H1 (cell line): ENCODE measurements at regions not wholly inside any gene's neighbourhood (a gene's known extent, or its start where the extent isn't known, plus 50 kb on each side); places are given as distances from the start of the nearest gene placed in this dataset.

ENCODE experiments used
- CTCF ChIA-PET: fragments of 300-600 bp; sonication (Branson Sonifier 250); formaldehyde crosslinking; loops from one replicate; lab custom pipeline; 2021; ENCODE audit not compliant: partially characterized antibody; lab: Charles Lee
- POLR2A ChIA-PET: fragments of 300-600 bp; sonication (Branson Sonifier 250); formaldehyde crosslinking; loops from one replicate; lab custom pipeline; 2021; ENCODE audit warnings: inconsistent platforms; ENCODE audit not compliant: partially characterized antibody; lab: Charles Lee
- DNase-seq, 2 experiments: peaks; one replicate each; pipeline versions ENCODE4 v3.0.0 to v3.0.0-alpha.2; 2010 to 2022; ENCODE audit warnings: low spot score in 2 of 2, low read depth in 1 of 2, mixed read lengths in 1 of 2
- FAIRE-seq: peaks from 2 replicates; lab custom pipeline; 2011; peaks lifted over from hg19 to GRCh38; lab: Jason Lieb, UNC
- H2AFZ ChIP-seq: 2 replicates; pipeline ENCODE4 v1.8.1; 2012; ENCODE audit warnings: low read length, inconsistent platforms
- H2AK5ac ChIP-seq: 2 replicates; pipeline ENCODE4 v1.6.1; 2013; ENCODE audit warnings: low read depth, low read length
- H2BK120ac ChIP-seq: replicated peaks from 2 replicates; pipeline ENCODE3; 2013; ENCODE audit warnings: low read depth, low read length, inconsistent platforms
- H2BK12ac ChIP-seq: 2 replicates; pipeline ENCODE4 v1.6.1; 2013; ENCODE audit warnings: low read depth, low read length
- H2BK15ac ChIP-seq: 2 replicates; pipeline ENCODE4 v1.6.1; 2013; ENCODE audit warnings: low read length
- H2BK20ac ChIP-seq: 2 replicates; pipeline ENCODE4 v1.6.1; 2013; ENCODE audit warnings: low read length
- H2BK5ac ChIP-seq: 2 replicates; pipeline ENCODE4 v1.6.1; 2013; ENCODE audit warnings: low read depth, low read length
- H3K14ac ChIP-seq: 2 replicates; pipeline ENCODE4 v1.6.1; 2013; ENCODE audit warnings: inconsistent platforms; ENCODE audit not compliant: insufficient read length
- H3K18ac ChIP-seq: 2 replicates; pipeline ENCODE4 v1.6.1; 2013; ENCODE audit warnings: low read length; ENCODE audit errors: extremely low read depth
- H3K23ac ChIP-seq: 2 replicates; pipeline ENCODE4 v1.6.1; 2013; ENCODE audit warnings: inconsistent platforms; ENCODE audit not compliant: insufficient read length
- H3K23me2 ChIP-seq: 2 replicates; pipeline ENCODE4 v1.6.1; 2013; ENCODE audit warnings: low read depth, low read length
- H3K27ac ChIP-seq: 2 replicates; pipeline ENCODE4 v1.6.1; 2011; ENCODE audit warnings: low read depth, low read length, inconsistent platforms
- H3K27me3 ChIP-seq, 4 experiments: replicated peaks in 1 of 4; 1 replicate in 1 of 4; 2 replicates in 3 of 4; pipeline versions ENCODE4 v1.6.1 to v1.8.1; 2011 to 2013; ENCODE audit warnings: low read length in 3 of 4, mild to moderate bottlenecking in 3 of 4, inconsistent platforms in 2 of 4, mixed read lengths in 2 of 4, moderate library complexity in 1 of 4; ENCODE audit not compliant: control insufficient read depth in 3 of 4, insufficient read depth in 3 of 4; ENCODE audit errors: extremely low read depth in 1 of 4
- H3K36me3 ChIP-seq, 4 experiments: 2 replicates each; pipeline versions ENCODE4 v1.6.1 to v1.8.1; 2011 to 2013; ENCODE audit warnings: mild to moderate bottlenecking in 4 of 4, low read length in 3 of 4, moderate library complexity in 2 of 4, control low read depth in 1 of 4, inconsistent platforms in 1 of 4; ENCODE audit not compliant: insufficient read depth in 4 of 4, control insufficient read depth in 2 of 4
- H3K4ac ChIP-seq: replicated peaks from 2 replicates; pipeline ENCODE3; 2013; ENCODE audit warnings: low read length, low read depth, mixed read lengths, inconsistent platforms; ENCODE audit not compliant: insufficient read length
- H3K4me1 ChIP-seq, 4 experiments: replicated peaks in 1 of 4; 1 replicate in 1 of 4; 2 replicates in 3 of 4; pipeline versions ENCODE4 v1.6.1 to v1.8.1; 2011 to 2013; ENCODE audit warnings: low read length in 3 of 4, inconsistent platforms in 2 of 4, mixed read lengths in 1 of 4; ENCODE audit not compliant: insufficient read depth in 4 of 4, control insufficient read depth in 3 of 4
- H3K4me2 ChIP-seq, 2 experiments: 2 replicates each; pipeline versions ENCODE4 v1.6.1 to v1.8.1; 2011 to 2013; ENCODE audit warnings: low read depth in 2 of 2, low read length in 2 of 2, control low read depth in 1 of 2, inconsistent platforms in 1 of 2, mild to moderate bottlenecking in 1 of 2; ENCODE audit not compliant: insufficient read depth in 1 of 2
- H3K4me3 ChIP-seq, 4 experiments: fragments of 200-600, 300-600 bp in 1 of 4; sonication (generic), shearing (Covaris generic), sonication (Bioruptor Twin) in 1 of 4; 2 replicates each; pipeline versions ENCODE4 v1.5.1 to v1.8.1; 2011 to 2016; ENCODE audit warnings: low read length in 4 of 4, low read depth in 3 of 4, control low read depth in 2 of 4, inconsistent platforms in 2 of 4, mild to moderate bottlenecking in 2 of 4, mixed read lengths in 1 of 4, moderate library complexity in 1 of 4; ENCODE audit not compliant: insufficient read depth in 2 of 4; ENCODE audit errors: extremely low read depth in 1 of 4
- H3K56ac ChIP-seq: replicated peaks from 2 replicates; pipeline ENCODE3; 2013; ENCODE audit warnings: low read depth, mild to moderate bottlenecking, mixed read lengths, low read length, inconsistent platforms; ENCODE audit not compliant: insufficient read length
- H3K79me1 ChIP-seq: 2 replicates; pipeline ENCODE4 v1.6.1; 2013; ENCODE audit warnings: low read depth, low read length, control low read depth
- H3K79me2 ChIP-seq, 2 experiments: 2 replicates each; pipeline versions ENCODE4 v1.6.1 to v1.8.1; 2012 to 2013; ENCODE audit warnings: low read length in 2 of 2, mild to moderate bottlenecking in 2 of 2, inconsistent platforms in 1 of 2; ENCODE audit not compliant: insufficient read depth in 2 of 2, control insufficient read depth in 1 of 2
- H3K9ac ChIP-seq, 4 experiments: replicated peaks in 1 of 4; 1 replicate in 1 of 4; 2 replicates in 3 of 4; pipeline versions ENCODE4 v1.6.1 to v1.8.1; 2011 to 2013; ENCODE audit warnings: low read depth in 3 of 4, low read length in 3 of 4, control low read depth in 2 of 4, mild to moderate bottlenecking in 2 of 4, moderate library complexity in 2 of 4, inconsistent platforms in 1 of 4; ENCODE audit errors: extremely low read depth in 1 of 4
- H3K9me3 ChIP-seq, 2 experiments: 2 replicates each; pipeline versions ENCODE4 v1.6.1 to v1.8.1; 2012 to 2013; ENCODE audit warnings: mild to moderate bottlenecking in 2 of 2, moderate library complexity in 2 of 2, control low read depth in 1 of 2, inconsistent platforms in 1 of 2, low read depth in 1 of 2, low read length in 1 of 2, mixed read lengths in 1 of 2; ENCODE audit not compliant: insufficient read depth in 2 of 2
- H4K20me1 ChIP-seq, 2 experiments: replicated peaks in 1 of 2; 2 replicates each; pipeline versions ENCODE3 to v1.8.1; 2011 to 2013; ENCODE audit warnings: inconsistent platforms in 2 of 2, low read length in 2 of 2, mild to moderate bottlenecking in 1 of 2; ENCODE audit not compliant: insufficient read depth in 2 of 2, control insufficient read depth in 1 of 2
- H4K5ac ChIP-seq: 2 replicates; pipeline ENCODE4 v1.6.1; 2013; ENCODE audit warnings: low read length, low read depth, mixed read lengths, inconsistent platforms; ENCODE audit not compliant: insufficient read length
- H4K8ac ChIP-seq: 2 replicates; pipeline ENCODE4 v1.8.0; 2013; ENCODE audit warnings: mild to moderate bottlenecking, moderate library complexity, low read length, inconsistent platforms; ENCODE audit not compliant: insufficient read depth; ENCODE audit errors: extremely low read depth
- H4K91ac ChIP-seq: replicated peaks from 2 replicates; pipeline ENCODE3; 2013; ENCODE audit warnings: low read length, mixed read lengths, inconsistent platforms; ENCODE audit not compliant: insufficient read length
- BRCA1 ChIP-seq: IDR thresholded peaks from 2 replicates; pipeline ENCODE4 v1.6.1; 2012; ENCODE audit warnings: low read depth, low read length, improper control_type of control experiment
- CEBPB ChIP-seq: IDR thresholded peaks from 2 replicates; pipeline ENCODE4 v1.6.1; 2012; ENCODE audit warnings: low read depth, low read length
- WGBS, 2 experiments: shearing (Covaris generic) in 1 of 2; methylation state at CpG; one replicate each; pipeline versions ENCODE4 v1.1.6 to v1.1.7; 2013 to 2015; ENCODE audit warnings: low lambda C conversion rate in 2 of 2, mixed read lengths in 2 of 2, inconsistent platforms in 1 of 2, low coverage in 1 of 2, missing lambda C conversion rate in 1 of 2; ENCODE audit not compliant: insufficient replicate concordance in 2 of 2, insufficient coverage in 1 of 2, insufficient read length in 1 of 2; ENCODE audit errors: extremely low coverage in 1 of 2, missing lambda C conversion rate in 1 of 2; 5-methylcytosine and 5-hydroxymethylcytosine counted together

GRCh38 chr5:147093138-147093537, 141.7 kb upstream of the STK32A start:
- H2BK120ac ChIP-seq, result no peak overlapping the region
- 81% methylated on average over 2 of the region's 2 CpGs; no CpG with 5 or more reads in 1 of the 2 experiments for WGBS, 2 experiments
- CTCF ChIA-PET, result no interaction called here

More at GRCh38 chr5:147093138-147093537, 141.7 kb upstream of the STK32A start:
- POLR2A ChIA-PET, result no interaction called here
- Histone ChIP-seq H4K8ac (no peak overlapping the region), H3K23ac (no peak overlapping the region), H2BK12ac (no peak overlapping the region), H2BK15ac (no peak overlapping the region), H3K9me3 (no peaks in the 10 kb centered on the region), H2BK20ac (no peak overlapping the region), H3K9ac (no peak overlapping the region), H3K23me2 (no peaks in the 10 kb centered on the region), H3K4ac (no peak overlapping the region), H3K79me2 (no peaks in the 10 kb centered on the region), H3K56ac (no peak overlapping the region), H3K4me2 (no peak overlapping the region), H2AK5ac (no peak overlapping the region), H4K5ac (no peak overlapping the region), H2AFZ (no peak overlapping the region), H3K18ac (no peak overlapping the region), H3K14ac (no peak overlapping the region), H3K4me3 (no peak overlapping the region)
- no peak for FAIRE-seq
- DNase-seq, result no peak
- TF ChIP-seq BRCA1 (no peak), CEBPB (peak; percentile 92)
- TF ChIP-seq, all 59 proteins: peak for 1
- no peaks in the 10 kb centered on the region; a peak in 1 of 7 replicates for H3K4me1 ChIP-seq
- H3K27ac ChIP-seq, result no peak overlapping the region
- H3K27me3 ChIP-seq, result no peaks in the 10 kb centered on the region
- no peaks in the 10 kb centered on the region for H3K36me3 ChIP-seq
- no peak overlapping the region for H4K91ac ChIP-seq
- H2BK5ac ChIP-seq, result no peak overlapping the region
- no peaks in the 10 kb centered on the region for H4K20me1 ChIP-seq
- no peaks in the 10 kb centered on the region for H3K79me1 ChIP-seq
